ENCODE measurements at regions not wholly inside any gene's neighbourhood (a gene's known extent, or its start where the extent isn't known, plus 50 kb on each side); places are given as distances from the start of the nearest gene placed in this dataset.

DNA sequence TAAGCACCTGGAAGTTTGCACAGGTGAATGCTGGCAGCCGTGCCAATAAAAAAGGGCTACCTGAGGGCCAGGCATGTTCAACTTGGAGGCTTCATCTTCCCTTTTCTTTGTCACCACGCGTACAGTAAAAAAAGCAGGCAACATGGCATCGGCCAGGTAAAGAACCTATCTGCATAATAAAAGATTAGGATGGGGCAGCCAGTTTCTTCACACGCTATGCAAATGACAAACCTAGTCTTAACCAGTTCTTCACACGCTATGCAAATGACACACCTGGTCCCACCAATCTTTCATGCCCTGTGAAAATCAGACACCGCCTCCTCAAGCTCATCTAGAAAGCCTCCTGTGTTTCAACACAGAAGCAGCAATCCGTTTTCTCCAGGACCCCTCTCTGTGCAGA lies 413.4 kb downstream of the HLX start:
- TF ChIP-seq, protein P1, sequence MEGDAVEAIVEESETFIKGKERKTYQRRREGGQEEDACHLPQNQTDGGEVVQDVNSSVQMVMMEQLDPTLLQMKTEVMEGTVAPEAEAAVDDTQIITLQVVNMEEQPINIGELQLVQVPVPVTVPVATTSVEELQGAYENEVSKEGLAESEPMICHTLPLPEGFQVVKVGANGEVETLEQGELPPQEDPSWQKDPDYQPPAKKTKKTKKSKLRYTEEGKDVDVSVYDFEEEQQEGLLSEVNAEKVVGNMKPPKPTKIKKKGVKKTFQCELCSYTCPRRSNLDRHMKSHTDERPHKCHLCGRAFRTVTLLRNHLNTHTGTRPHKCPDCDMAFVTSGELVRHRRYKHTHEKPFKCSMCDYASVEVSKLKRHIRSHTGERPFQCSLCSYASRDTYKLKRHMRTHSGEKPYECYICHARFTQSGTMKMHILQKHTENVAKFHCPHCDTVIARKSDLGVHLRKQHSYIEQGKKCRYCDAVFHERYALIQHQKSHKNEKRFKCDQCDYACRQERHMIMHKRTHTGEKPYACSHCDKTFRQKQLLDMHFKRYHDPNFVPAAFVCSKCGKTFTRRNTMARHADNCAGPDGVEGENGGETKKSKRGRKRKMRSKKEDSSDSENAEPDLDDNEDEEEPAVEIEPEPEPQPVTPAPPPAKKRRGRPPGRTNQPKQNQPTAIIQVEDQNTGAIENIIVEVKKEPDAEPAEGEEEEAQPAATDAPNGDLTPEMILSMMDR (IDR thresholded peaks at IDR 0.05; ENCODE audit: low read depth, low read length, missing control alignments): no peak

DNA sequence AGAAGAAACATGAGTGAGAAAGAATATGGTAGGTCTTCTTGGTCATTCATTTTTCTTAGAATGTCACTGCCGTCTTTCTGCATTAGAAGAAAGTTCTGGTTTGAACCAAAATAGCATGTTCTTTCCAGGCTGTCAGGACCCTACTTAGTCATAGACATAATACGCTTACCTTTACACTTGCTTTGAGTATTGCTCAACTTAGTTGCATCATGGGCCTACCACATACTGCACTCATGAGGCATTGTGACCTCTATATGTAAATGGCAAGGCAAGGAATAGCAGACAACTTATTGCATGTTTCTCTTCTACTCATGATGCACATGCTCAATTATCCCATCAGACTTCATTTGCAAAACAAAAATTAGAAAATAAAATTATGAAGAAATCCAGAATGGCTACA lies 415.0 kb downstream of the HLX start:
- no peak overlapping the region for H3K27ac ChIP-seq
- in situ Hi-C loops (cut with HindIII; ENCODE audit: low pct_ligation_motif_present, low sequenced_read_pairs): no loop called here
- no peak overlapping the region for H3K4me3 ChIP-seq (ENCODE audit: low read depth, low read length)
- H3K36me3 ChIP-seq (replicated peaks): no peaks in the 10 kb centered on the region
- H3K27me3 ChIP-seq (replicated peaks): no peaks in the 10 kb centered on the region
- TF ChIP-seq, protein P1 (IDR thresholded peaks at IDR 0.05; ENCODE audit: low read depth, low read length, missing control alignments): no peak
- DNase-seq: no peak

More for the DNA sequence above, 413.4 kb downstream of the HLX start:
- in situ Hi-C loops (cut with HindIII; ENCODE audit: low pct_ligation_motif_present, low sequenced_read_pairs): no loop called here
- no peak overlapping the region for H3K4me3 ChIP-seq (ENCODE audit: low read depth, low read length)
- H3K27me3 ChIP-seq (replicated peaks): no peaks in the 10 kb centered on the region
- no peak overlapping the region for H3K27ac ChIP-seq
- DNase-seq: no peak
- H3K36me3 ChIP-seq (replicated peaks): no peaks in the 10 kb centered on the region

DNA sequence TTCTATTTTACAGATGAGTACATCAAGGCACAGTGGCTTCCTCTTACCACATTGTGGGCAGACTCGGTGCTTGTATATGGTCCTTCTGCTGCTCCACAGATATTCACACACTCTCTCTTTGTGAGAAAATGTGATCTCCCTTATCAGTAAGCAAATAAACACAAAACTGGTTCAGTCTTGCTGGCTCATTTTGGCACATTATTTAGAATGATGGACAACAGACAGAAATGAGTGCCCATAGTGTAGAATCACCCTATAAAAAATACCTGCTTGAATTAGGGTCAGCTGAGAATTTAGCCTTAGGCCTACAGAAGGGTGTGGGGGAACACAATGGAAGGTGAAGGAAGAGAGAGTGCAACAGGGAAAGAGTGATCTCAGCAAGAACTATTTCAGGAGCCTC lies 423.1 kb downstream of the HLX start:
- Histone ChIP-seq H3K27ac (no peak overlapping the region), H3K36me3 (replicated peaks) (no peaks in the 10 kb centered on the region), H3K4me3 (ENCODE audit: low read depth, low read length) (no peak overlapping the region), H3K27me3 (replicated peaks) (no peaks in the 10 kb centered on the region)
- in situ Hi-C loops (cut with HindIII; ENCODE audit: low pct_ligation_motif_present, low sequenced_read_pairs): no loop called here
- TF ChIP-seq, protein P1 (IDR thresholded peaks at IDR 0.05; ENCODE audit: low read depth, low read length, missing control alignments): no peak
- DNase-seq: no peak

DNA sequence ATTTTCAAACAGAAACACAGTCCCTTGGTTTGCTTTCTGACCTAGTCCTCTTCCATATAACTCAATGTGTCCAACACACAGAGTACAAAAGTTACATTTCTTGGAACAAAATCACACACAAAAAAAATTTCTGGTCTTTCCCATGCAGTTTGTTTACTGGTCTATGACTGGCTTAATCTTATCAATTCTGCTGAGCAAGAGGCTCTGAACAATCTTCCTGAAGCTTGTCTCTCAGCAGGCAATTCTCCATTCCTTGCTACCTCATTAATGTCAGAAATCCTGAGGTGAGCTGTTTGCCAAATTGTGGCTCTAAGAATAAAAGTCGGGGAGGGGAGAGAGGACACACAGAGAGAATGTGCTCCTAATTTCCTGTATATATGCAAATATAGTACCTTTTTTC lies 423.6 kb downstream of the HLX start:
- Histone ChIP-seq H3K4me3 (ENCODE audit: low read depth, low read length) (no peak overlapping the region), H3K27me3 (replicated peaks) (no peaks in the 10 kb centered on the region), H3K36me3 (replicated peaks) (no peaks in the 10 kb centered on the region), H3K27ac (no peak overlapping the region)
- TF ChIP-seq, protein P1 (IDR thresholded peaks at IDR 0.05; ENCODE audit: low read depth, low read length, missing control alignments): no peak
- in situ Hi-C loops (cut with HindIII; ENCODE audit: low pct_ligation_motif_present, low sequenced_read_pairs): no loop called here
- DNase-seq: no peak

DNA sequence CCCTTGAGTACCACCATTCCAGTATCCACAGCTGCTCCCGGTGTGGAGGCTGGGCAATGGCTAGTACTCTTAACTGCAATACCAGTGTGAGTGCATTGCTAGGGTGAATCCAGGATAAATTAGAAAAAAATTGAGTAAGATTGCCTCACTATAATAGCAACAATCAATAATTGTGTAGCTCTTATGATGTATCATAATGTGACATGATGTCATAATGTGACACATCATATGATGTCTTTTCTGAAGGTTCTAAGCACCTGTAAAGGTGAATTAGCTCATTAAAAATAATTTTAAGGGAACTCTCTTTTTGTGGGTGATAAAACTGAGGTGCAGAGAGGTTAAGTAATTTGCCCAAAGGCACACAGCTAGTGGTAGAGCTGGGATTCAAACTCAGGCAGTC lies 424.4 kb downstream of the HLX start:
- H3K4me3 ChIP-seq (ENCODE audit: low read depth, low read length): no peak overlapping the region
- no peaks in the 10 kb centered on the region for H3K36me3 ChIP-seq (replicated peaks)
- TF ChIP-seq, protein P1 (IDR thresholded peaks at IDR 0.05; ENCODE audit: low read depth, low read length, missing control alignments): no peak
- no peak overlapping the region for H3K27ac ChIP-seq
- no peak for DNase-seq
- in situ Hi-C loops (cut with HindIII; ENCODE audit: low pct_ligation_motif_present, low sequenced_read_pairs): no loop called here
- no peaks in the 10 kb centered on the region for H3K27me3 ChIP-seq (replicated peaks)

DNA sequence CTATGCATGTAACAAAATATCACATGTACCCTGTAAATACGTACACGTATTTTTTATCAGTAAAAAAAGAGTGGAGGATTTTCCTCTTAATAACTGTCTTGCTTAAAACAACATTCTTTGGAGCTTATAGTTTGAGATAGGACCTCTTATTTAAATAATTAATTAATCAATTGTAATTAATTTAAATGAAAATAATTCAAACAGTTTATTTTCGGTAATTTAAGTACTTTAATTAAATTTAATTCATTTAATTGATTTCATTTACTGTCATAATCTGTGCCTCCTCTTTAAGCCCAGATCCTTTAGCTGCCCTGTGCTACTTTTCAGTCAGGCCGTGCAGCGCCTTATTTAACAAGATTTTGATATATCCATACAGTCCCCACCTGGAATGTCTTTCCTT lies 427.0 kb downstream of the HLX start:
- H3K4me3 ChIP-seq (ENCODE audit: low read depth, low read length): no peak overlapping the region
- TF ChIP-seq, protein P1 (IDR thresholded peaks at IDR 0.05; ENCODE audit: low read depth, low read length, missing control alignments): no peak
- no peak for DNase-seq
- no peak overlapping the region for H3K27ac ChIP-seq
- in situ Hi-C loops (cut with HindIII; ENCODE audit: low pct_ligation_motif_present, low sequenced_read_pairs): no loop called here
- H3K36me3 ChIP-seq (replicated peaks): no peaks in the 10 kb centered on the region
- H3K27me3 ChIP-seq (replicated peaks): no peaks in the 10 kb centered on the region
